HCT116 (cell line): ENCODE measurements at regions not wholly inside any gene's neighbourhood (a gene's known extent, or its start where the extent isn't known, plus 50 kb on each side); places are given as distances from the start of the nearest gene placed in this dataset.

Experiments used
- CTCF ChIP-seq, 3 experiments: fragments of 200-600 bp in 1 of 3; sonication (generic) in 1 of 3; IDR thresholded peaks in 2 of 3; conservative IDR thresholded peaks in 1 of 3; 2 replicates each; pipeline ENCODE4 v1.5.1; 2012 to 2017; ENCODE audit warnings: low read depth in 2 of 3, low read length in 2 of 3, antibody characterized with exemption in 1 of 3, borderline replicate concordance in 1 of 3, control low read depth in 1 of 3, mild to moderate bottlenecking in 1 of 3, mixed read lengths in 1 of 3, mixed run types in 1 of 3, moderate library complexity in 1 of 3; ENCODE audit not compliant: insufficient read depth in 1 of 3
- RAD21 ChIP-seq: IDR thresholded peaks from 2 replicates; pipeline ENCODE4 v1.6.1; 2012; ENCODE audit warnings: low read depth, mild to moderate bottlenecking
- ZFX ChIP-seq: fragments of 450-650 bp; IDR thresholded peaks from 2 replicates; pipeline ENCODE4 v1.6.1; 2017
- TF ChIP-seq, protein P1 (sequence below): IDR thresholded peaks from 2 replicates; pipeline ENCODE4 v1.6.1; 2012

- no peak for TF ChIP-seq CTCF (IDR thresholded peaks at IDR 0.05 in 2 of 3, conservative IDR thresholded peaks at IDR 0.05 in 1 of 3; ENCODE audit: borderline replicate concordance in 1 of 3, insufficient read depth in 1 of 3, low read depth in 2 of 3, low read length in 2 of 3)
- no peak for TF ChIP-seq RAD21
- TF ChIP-seq ZFX: no peak
- TF ChIP-seq, protein P1, sequence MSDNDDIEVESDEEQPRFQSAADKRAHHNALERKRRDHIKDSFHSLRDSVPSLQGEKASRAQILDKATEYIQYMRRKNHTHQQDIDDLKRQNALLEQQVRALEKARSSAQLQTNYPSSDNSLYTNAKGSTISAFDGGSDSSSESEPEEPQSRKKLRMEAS: no peak
Observed at GRCh38 chr2:58951722-58952121, 710.6 kb upstream of the FANCL start.
